LNCAP (cell line): ENCODE measurements at regions not wholly inside any gene's neighbourhood (a gene's known extent, or its start where the extent isn't known, plus 50 kb on each side); places are given as distances from the start of the nearest gene placed in this dataset.

ENCODE experiments used
- TF ChIP-seq, protein P1 (sequence below): fragments of 450-650 bp; IDR thresholded peaks from 2 replicates; pipeline ENCODE4 v1.5.1; 2017; ENCODE audit warnings: mild to moderate bottlenecking

DNA sequence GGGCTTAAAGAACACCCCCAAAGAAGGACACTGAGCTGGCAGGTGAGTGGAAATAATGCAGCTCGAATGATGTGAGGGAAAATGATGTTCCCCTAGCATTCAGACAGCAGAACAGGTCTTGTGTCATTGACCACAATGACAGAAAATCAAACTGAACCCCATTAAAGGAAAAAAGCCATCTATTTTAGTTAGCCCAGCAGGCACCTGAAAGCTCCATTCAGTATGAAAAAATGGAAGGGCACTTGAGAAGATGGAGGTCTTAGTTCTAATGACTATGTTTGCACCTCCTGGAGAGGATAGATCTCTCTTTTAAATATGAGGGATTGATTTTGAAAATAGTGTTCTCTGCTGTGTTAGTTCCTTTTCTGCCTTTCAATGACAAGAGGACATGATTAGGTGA lies 323.1 kb downstream of the NKX6-1 start:
- TF ChIP-seq, protein P1, sequence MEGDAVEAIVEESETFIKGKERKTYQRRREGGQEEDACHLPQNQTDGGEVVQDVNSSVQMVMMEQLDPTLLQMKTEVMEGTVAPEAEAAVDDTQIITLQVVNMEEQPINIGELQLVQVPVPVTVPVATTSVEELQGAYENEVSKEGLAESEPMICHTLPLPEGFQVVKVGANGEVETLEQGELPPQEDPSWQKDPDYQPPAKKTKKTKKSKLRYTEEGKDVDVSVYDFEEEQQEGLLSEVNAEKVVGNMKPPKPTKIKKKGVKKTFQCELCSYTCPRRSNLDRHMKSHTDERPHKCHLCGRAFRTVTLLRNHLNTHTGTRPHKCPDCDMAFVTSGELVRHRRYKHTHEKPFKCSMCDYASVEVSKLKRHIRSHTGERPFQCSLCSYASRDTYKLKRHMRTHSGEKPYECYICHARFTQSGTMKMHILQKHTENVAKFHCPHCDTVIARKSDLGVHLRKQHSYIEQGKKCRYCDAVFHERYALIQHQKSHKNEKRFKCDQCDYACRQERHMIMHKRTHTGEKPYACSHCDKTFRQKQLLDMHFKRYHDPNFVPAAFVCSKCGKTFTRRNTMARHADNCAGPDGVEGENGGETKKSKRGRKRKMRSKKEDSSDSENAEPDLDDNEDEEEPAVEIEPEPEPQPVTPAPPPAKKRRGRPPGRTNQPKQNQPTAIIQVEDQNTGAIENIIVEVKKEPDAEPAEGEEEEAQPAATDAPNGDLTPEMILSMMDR: no peak

DNA sequence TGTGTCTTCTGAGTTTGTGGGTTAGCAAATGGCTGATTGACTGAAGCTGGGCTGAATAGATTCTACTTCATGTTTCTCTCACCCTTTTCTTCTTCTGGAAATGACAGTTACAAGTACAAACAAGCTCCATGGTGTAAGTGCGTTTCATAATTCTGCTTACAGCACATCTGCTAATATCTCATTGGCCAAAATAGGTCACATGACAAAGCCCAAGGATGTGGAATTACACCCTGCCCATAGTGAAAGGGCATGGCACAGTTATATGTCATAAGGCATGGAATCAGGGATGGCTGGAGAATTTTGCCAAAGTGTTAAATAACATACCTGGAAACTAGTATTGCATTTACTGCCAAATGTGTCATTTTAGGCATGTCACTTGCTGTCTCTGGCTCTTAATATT lies 327.2 kb downstream of the NKX6-1 start:
- TF ChIP-seq, protein P1: no peak

GRCh38 chr4:84167564-84167963 lies 331.5 kb downstream of the NKX6-1 start:
- TF ChIP-seq, protein P1: no peak; the same call in 1 of the 2 replicates

DNA sequence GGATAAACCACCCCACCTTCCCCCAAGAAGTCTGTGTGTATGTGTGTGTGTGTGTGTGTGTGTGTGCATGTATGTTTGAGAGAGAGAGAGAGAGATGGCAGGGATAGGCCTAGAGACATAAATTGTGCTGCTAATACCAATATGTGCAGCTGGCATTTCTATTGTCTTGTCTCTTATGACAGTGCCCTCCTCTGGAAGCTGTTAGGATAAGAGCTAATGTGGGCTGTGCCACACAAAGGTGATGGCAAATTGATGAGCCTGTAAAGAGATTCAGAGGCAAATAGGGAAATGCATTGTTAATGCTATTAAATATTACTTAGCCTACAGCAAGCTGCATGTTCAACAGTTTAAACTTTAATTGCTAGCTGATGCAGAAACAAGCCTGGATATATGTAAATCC lies 332.0 kb downstream of the NKX6-1 start:
- TF ChIP-seq, protein P1: no peak

DNA sequence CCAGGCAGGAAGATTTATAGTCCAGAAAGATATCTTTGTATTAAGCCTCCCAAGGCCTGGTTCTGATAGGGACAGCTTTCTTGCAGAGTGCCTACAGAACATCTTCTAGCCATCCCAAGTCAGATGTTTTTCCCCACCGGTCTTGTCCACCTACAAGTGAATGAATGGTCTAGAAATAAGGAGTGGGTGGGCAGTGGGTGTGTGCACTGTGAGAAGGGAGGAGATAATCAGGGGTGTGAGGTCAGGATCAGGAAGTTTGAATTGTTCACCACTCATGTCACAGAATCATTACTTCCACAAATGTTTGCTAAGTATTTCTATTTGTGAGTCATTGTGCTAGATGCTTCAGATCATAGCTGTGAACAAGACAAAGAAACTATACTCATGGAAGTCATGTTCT lies 332.6 kb downstream of the NKX6-1 start:
- TF ChIP-seq, protein P1: no peak

DNA sequence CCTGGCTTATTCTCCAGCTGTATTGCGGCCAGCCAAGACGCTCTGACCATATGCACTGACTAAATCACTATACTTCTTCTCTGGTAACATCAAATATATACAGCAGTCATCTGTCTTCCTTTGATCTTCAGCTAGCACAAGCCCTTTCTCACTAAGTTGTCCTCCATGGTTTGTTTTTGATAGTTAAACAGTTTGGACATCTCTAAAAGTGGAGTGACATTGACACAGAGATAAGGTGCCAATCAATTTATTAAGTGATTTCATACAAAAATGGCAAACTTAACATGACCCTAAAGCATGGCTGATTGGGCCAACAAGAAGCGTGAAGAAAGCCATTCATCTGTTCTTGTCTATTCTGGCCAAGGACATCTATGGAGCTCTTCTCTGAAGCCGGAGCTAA lies 334.9 kb downstream of the NKX6-1 start:
- TF ChIP-seq, protein P1: no peak

DNA sequence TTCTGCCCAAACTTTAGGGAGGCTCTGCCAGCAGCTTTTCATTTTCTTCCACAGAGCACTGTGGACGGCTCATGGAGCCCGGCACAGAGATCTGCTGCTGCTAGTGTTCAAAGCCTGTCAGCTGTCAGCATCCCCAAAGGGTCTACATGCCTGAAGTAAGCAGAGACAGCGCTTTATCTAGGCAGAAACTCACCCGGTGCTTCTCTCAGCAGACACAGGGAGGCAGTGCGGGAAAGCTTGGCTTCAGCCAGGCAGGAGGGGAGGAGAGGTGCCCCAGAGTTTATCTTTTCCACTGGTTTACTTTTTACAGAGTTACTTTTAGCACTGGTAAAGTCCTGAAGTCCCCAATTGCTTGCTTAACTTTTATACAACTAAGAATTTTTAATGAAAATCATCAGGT lies 339.3 kb downstream of the NKX6-1 start:
- TF ChIP-seq, protein P1: peak; percentile 38; the same call in 1 of the 2 replicates

GRCh38 chr4:84158670-84159069 lies 340.4 kb downstream of the NKX6-1 start:
- TF ChIP-seq, protein P1: no peak
